ENCODE measurements at regions not wholly inside any gene's neighbourhood (a gene's known extent, or its start where the extent isn't known, plus 50 kb on each side); places are given as distances from the start of the nearest gene placed in this dataset.
"Not testable (repeated sequence)": the region's sequence is repeated elsewhere in the genome, so short reads cannot be mapped to it uniquely, and the experiment has no call there.

GRCh38 chr5:35561396-35561795 is 56.3 kb upstream of the SPEF2 start:
- no peak for DNase-seq

GRCh38 chr5:35557748-35558147 is 59.9 kb upstream of the SPEF2 start:
- no peak for DNase-seq

- DNase-seq = no peak
These were observed 60.5 kb upstream of the SPEF2 start for GRCh38 chr5:35557199-35557598.

- DNase-seq = no peak
These were observed 63.6 kb upstream of the SPEF2 start for GRCh38 chr5:35554016-35554415.

- no peak for DNase-seq
These were observed 72.5 kb upstream of the SPEF2 start for GRCh38 chr5:35545190-35545589.

GRCh38 chr5:35543408-35543807 is 74.3 kb upstream of the SPEF2 start:
- no peak for DNase-seq

- DNase-seq = no peak
These were observed 77.7 kb upstream of the SPEF2 start for GRCh38 chr5:35540002-35540401.

GRCh38 chr5:35538198-35538931 is 79.3 kb upstream of the SPEF2 start:
- no peak for DNase-seq

- DNase-seq = no peak
These were observed 84.5 kb upstream of the SPEF2 start for GRCh38 chr5:35533156-35533555.

- DNase-seq = not testable (repeated sequence)
These were observed 86.1 kb upstream of the SPEF2 start for GRCh38 chr5:35531553-35531952.

- no peak for DNase-seq
These were observed 99.6 kb upstream of the SPEF2 start for GRCh38 chr5:35518104-35518503.

GRCh38 chr5:35516271-35516670 is 101.4 kb upstream of the SPEF2 start:
- DNase-seq = no peak

- DNase-seq = no peak
These were observed 104.1 kb upstream of the SPEF2 start for GRCh38 chr5:35513612-35514011.

GRCh38 chr5:35502206-35502605 is 115.5 kb upstream of the SPEF2 start:
- no peak for DNase-seq

GRCh38 chr5:35488791-35489190 is 128.9 kb upstream of the SPEF2 start:
- no peak for DNase-seq

- no peak for DNase-seq
These were observed 129.6 kb upstream of the SPEF2 start for GRCh38 chr5:35488055-35488454.

GRCh38 chr5:35487233-35488025 is 130.2 kb upstream of the SPEF2 start:
- DNase-seq = no peak

GRCh38 chr5:35485487-35485886 is 132.2 kb upstream of the SPEF2 start:
- no peak for DNase-seq

GRCh38 chr5:35484241-35484640 is 133.4 kb upstream of the SPEF2 start:
- no peak for DNase-seq

- DNase-seq = no peak
These were observed 133.9 kb upstream of the SPEF2 start for GRCh38 chr5:35483780-35484179.

GRCh38 chr5:35483191-35483590 is 134.5 kb upstream of the SPEF2 start:
- no peak for DNase-seq

GRCh38 chr5:35482167-35482755 is 135.4 kb upstream of the SPEF2 start:
- no peak for DNase-seq

- DNase-seq = no peak
These were observed 138.6 kb upstream of the SPEF2 start for GRCh38 chr5:35478856-35479682.

Data from activated naive CD4-positive, alpha-beta T cell treated with anti-CD3 and anti-CD28 coated beads, Interleukin-2, amount 50 U/mL, for 16 hours (primary cell).